Fibroblast of lung (primary cell): ENCODE measurements at regions not wholly inside any gene's neighbourhood (a gene's known extent, or its start where the extent isn't known, plus 50 kb on each side); places are given as distances from the start of the nearest gene placed in this dataset.

ENCODE experiments used
- CTCF ChIP-seq, 2 donors: IDR thresholded peaks in 1 of 2; conservative IDR thresholded peaks in 1 of 2; 1 replicate in 1 of 2; 2 replicates in 1 of 2; pipeline ENCODE4 v1.5.1; 2011 to 2012; ENCODE audit warnings: low read length in 2 of 2, control low read depth in 1 of 2, inconsistent platforms in 1 of 2, low read depth in 1 of 2, mild to moderate bottlenecking in 1 of 2
- EZH2 ChIP-seq: IDR thresholded peaks from 2 replicates; pipeline ENCODE4 v1.5.1; 2012; ENCODE audit warnings: low read length, control low read depth, mild to moderate bottlenecking; ENCODE audit errors: missing control alignments

DNA sequence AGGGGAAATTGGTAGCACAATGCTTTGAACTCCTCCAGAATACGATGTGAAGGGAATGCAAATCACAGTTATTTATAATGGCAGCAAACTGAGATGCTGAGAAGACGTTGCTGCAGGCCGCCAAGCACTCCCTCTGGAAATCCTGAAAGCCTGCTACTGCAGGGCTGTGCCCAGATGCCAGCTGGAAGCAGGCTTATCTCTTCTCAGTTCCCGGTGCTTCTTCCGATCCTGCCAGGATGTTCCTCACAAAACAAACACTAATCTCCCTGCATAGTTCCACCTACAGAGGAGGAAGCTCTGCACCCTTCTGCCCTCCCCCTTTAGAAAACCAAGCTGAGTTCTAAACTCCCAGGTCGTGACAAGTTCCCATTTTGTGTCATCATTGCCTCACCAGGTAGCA, 201.7 kb upstream of the BCL6 start:
- TF ChIP-seq CTCF (conservative IDR thresholded peaks at IDR 0.05 in 1 of 2, IDR thresholded peaks at IDR 0.05 in 1 of 2; ENCODE audit: low read depth in 1 of 2, low read length in 2 of 2) (no peak), EZH2 (no peak)
